Activated B cell treated with CpG ODN at 0.5 μM for 24 hours (primary cell): ENCODE measurements at regions not wholly inside any gene's neighbourhood (a gene's known extent, or its start where the extent isn't known, plus 50 kb on each side); places are given as distances from the start of the nearest gene placed in this dataset.

Source experiments
- ATAC-seq: fragments of 200-7000 bp; cut with Tn5 transposase; one replicate; pipeline ENCODE4 v1.10.0; 2021; ENCODE audit warnings: low read depth, mild to moderate bottlenecking, moderate library complexity
- CTCF ChIA-PET: fragments of 350-600 bp; sonication (Branson Sonifier 250); formaldehyde crosslinking; loops from one replicate; lab custom pipeline; 2021; ENCODE audit warnings: antibody characterized with exemption; lab: Charles Lee
- POLR2A ChIA-PET: fragments of 350-600 bp; sonication (Branson Sonifier 250); formaldehyde crosslinking; loops from one replicate; lab custom pipeline; 2021; ENCODE audit warnings: antibody characterized with exemption; lab: Charles Lee
- DNase-seq: peaks from one replicate; pipeline ENCODE4 v3.0.0; 2022
- H3K27ac Mint-ChIP-seq: one replicate; pipeline ENCODE4 v1.8.0; 2020; ENCODE audit warnings: mixed read lengths
- H3K27me3 Mint-ChIP-seq: one replicate; pipeline ENCODE4 v1.8.0; 2021; ENCODE audit warnings: mixed read lengths
- H3K36me3 Mint-ChIP-seq: one replicate; pipeline ENCODE4 v1.8.0; 2021; ENCODE audit warnings: low read depth, mixed read lengths
- H3K4me1 Mint-ChIP-seq: one replicate; pipeline ENCODE4 v1.8.0; 2021; ENCODE audit warnings: mixed read lengths
- H3K4me3 Mint-ChIP-seq: one replicate; pipeline ENCODE4 v1.8.0; 2020; ENCODE audit warnings: mild to moderate bottlenecking, mixed read lengths
- H3K9me3 Mint-ChIP-seq: one replicate; pipeline ENCODE4 v1.8.0; 2020; ENCODE audit warnings: mixed read lengths
- CTCF ChIP-seq: fragments of 200-600 bp; IDR thresholded peaks from one replicate; pipeline ENCODE4 v1.8.0; 2022; ENCODE audit warnings: antibody characterized with exemption, mild to moderate bottlenecking
- intact Hi-C: fragments of 100-400 bp; cut with micrococcal nuclease; formaldehyde crosslinking; loops from one replicate; pipeline ENCODE4 v1.15.1; 2024

DNA sequence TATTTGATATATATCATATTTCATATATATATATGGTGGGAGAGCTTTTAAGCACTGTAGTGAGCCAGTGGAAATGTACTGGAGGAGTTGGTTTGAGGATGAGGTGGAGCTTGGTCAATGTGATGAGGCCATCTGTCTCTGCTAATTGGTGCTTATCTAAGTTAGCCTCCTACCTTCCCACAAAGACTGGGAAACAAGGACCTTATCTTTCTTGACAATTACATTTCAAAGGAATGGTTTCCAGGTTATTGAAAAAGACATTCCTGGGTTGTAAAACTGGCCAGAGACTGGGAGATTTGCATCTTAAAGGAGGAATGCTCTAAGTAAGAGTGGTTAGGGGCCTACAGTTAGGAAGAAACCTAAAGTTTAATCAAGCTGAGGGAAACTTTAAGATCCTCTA, 212.8 kb upstream of the SYT1 start:
- no peaks in the 10 kb centered on the region for H3K4me1 Mint-ChIP-seq
- peaks cover 3% of the 10 kb centered on the region for H3K9me3 Mint-ChIP-seq
- ChIA-PET POLR2A (no interaction called here), CTCF (no interaction called here)
- TF ChIP-seq CTCF = no peak
- DNase-seq = no peak
- H3K27ac Mint-ChIP-seq = no peak overlapping the region
- ATAC-seq = no peak
- no peaks in the 10 kb centered on the region for H3K36me3 Mint-ChIP-seq
- intact Hi-C loops = no loop called here
- no peaks in the 10 kb centered on the region for H3K27me3 Mint-ChIP-seq
- H3K4me3 Mint-ChIP-seq = no peak overlapping the region

DNA sequence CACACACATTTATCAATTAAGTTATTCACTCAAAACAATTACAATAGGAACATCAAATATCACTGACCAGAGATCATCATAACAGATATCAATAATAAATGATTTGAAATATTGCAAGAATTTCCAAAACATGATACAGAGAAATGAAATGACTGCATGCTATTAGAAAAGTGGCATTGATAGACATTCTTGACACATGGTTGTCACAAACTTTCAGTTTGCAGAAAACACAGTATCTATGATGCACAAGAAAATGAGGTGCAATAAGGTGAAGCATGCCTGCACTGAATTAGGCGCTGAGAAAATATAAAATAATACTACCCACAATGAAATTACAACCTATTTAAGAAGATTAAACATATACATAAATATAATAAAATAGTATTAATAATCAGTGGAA, 198.0 kb upstream of the SYT1 start:
- H3K27me3 Mint-ChIP-seq = no peaks in the 10 kb centered on the region

GRCh38 chr12:78671295-78671694, 193.3 kb upstream of the SYT1 start:
- ChIA-PET POLR2A (no interaction called here), CTCF (no interaction called here)
- H3K4me1 Mint-ChIP-seq = no peaks in the 10 kb centered on the region
- no peaks in the 10 kb centered on the region for H3K36me3 Mint-ChIP-seq
- no peaks in the 10 kb centered on the region for H3K27me3 Mint-ChIP-seq
- H3K27ac Mint-ChIP-seq = no peak overlapping the region
- no peak for ATAC-seq
- TF ChIP-seq CTCF = no peak
- H3K9me3 Mint-ChIP-seq = no peaks in the 10 kb centered on the region
- H3K4me3 Mint-ChIP-seq = no peak overlapping the region
- no peak for DNase-seq
- intact Hi-C loops = no loop called here

More for the DNA sequence above, 198.0 kb upstream of the SYT1 start:
- no peak overlapping the region for H3K27ac Mint-ChIP-seq
- ChIA-PET POLR2A (no interaction called here), CTCF (no interaction called here)
- no peak for DNase-seq
- ATAC-seq = no peak
- H3K4me3 Mint-ChIP-seq = no peak overlapping the region
- no peaks in the 10 kb centered on the region for H3K4me1 Mint-ChIP-seq
- no peak for TF ChIP-seq CTCF
- intact Hi-C loops = no loop called here
- H3K36me3 Mint-ChIP-seq = no peaks in the 10 kb centered on the region
- H3K9me3 Mint-ChIP-seq = no peaks in the 10 kb centered on the region

DNA sequence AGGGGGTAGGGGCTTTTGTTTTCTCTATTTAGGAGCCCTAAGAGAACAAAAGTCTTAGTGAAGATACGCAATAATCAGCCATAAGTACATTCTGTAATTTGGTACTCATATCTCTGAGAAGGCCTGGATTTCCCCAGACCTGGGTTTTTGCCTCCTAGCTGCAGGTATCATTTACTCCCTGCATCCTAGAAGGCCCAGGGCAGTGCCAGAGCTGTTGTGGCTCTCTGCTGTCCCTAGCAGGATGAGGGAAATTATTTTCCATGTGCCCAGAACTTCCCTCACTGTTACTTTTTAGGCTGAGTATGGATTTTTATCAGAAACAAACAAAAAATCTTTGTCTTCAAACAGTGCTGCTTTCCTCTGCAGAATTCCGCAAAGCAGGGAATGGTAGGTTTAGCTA, 192.5 kb upstream of the SYT1 start:
- ChIA-PET POLR2A (no interaction called here), CTCF (no interaction called here)
- Mint-ChIP-seq H3K27ac (no peak overlapping the region), H3K4me1 (no peaks in the 10 kb centered on the region), H3K27me3 (no peaks in the 10 kb centered on the region), H3K9me3 (no peaks in the 10 kb centered on the region), H3K4me3 (no peak overlapping the region), H3K36me3 (no peaks in the 10 kb centered on the region)
- ATAC-seq = no peak
- intact Hi-C loops = no loop called here
- DNase-seq = no peak
- no peak for TF ChIP-seq CTCF

DNA sequence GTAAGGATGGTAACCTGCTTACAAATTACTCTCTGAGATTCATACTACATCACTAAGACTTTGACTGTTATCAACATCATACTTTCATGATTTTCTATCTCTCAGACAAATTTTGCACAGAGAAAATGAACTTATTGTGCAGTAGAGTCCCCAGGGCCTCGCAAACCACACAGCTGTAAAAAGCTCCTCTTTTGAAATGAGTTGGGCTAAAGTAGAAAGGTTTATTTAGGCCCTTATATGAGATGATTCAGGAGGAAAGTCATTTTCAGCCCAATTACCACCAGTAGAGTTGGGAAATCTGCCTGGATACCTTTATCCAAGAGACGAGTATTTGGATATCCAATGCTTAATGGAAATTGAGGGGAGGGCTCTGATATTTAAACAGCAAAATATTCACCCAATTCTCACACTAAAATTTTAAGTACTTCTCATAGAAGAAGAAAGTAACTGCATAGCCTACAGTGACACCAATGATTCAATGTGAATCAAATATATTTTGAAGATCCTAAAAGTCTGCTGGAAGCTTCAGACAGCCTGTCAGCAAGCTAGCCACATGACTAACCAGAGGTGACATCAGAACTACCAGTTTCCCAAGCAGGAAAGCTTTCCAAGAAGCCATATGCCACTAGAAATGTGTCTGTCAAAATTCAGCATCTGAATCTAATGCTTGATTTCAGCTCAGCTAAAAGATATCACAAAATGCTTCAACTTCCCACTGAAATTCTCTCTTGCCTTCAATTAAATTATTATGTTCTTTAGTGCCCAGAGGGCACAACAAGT, 190.1 kb upstream of the SYT1 start:
- ChIA-PET POLR2A (no interaction called here), CTCF (no interaction called here)
- intact Hi-C loops = no loop called here
- H3K4me1 Mint-ChIP-seq = no peaks in the 10 kb centered on the region
- H3K27me3 Mint-ChIP-seq = no peaks in the 10 kb centered on the region
- no peak for TF ChIP-seq CTCF
- H3K27ac Mint-ChIP-seq = no peak overlapping the region
- no peak overlapping the region for H3K4me3 Mint-ChIP-seq
- no peaks in the 10 kb centered on the region for H3K36me3 Mint-ChIP-seq
- DNase-seq (no peak), ATAC-seq (no peak)
- H3K9me3 Mint-ChIP-seq = no peaks in the 10 kb centered on the region
